ENCODE measurements at regions not wholly inside any gene's neighbourhood (a gene's known extent, or its start where the extent isn't known, plus 50 kb on each side); places are given as distances from the start of the nearest gene placed in this dataset.
"Not testable (repeated sequence)": the region's sequence is repeated elsewhere in the genome, so short reads cannot be mapped to it uniquely, and the experiment has no call there.

DNA sequence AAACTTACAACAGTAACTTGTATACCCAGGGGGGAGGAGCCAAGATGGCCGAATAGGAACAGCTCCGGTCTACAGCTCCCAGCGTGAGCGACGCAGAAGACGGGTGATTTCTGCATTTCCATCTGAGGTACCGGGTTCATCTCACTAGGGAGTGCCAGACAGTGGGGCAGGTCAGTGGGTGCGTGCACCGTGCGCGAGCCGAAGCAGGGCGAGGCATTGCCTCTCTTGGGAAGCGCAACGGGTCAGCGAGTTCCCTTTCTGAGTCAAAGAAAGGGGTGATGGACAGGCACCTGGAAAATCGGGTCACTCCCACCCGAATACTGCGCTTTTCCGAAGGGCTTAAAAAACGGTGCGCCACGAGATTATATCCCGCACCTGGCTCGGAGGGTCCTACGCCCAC, 278.8 kb downstream of the FAM47B start:
- H3K4me3 ChIP-seq (ENCODE audit: extremely low read depth, insufficient read depth, low read length, poor library complexity, severe bottlenecking), result not testable (repeated sequence)
- WGBS, 2 experiments (ENCODE audit: insufficient coverage in 2 of 2), result 90 to 97% methylated on average over 9 to 14 of the region's 26 CpGs

DNA sequence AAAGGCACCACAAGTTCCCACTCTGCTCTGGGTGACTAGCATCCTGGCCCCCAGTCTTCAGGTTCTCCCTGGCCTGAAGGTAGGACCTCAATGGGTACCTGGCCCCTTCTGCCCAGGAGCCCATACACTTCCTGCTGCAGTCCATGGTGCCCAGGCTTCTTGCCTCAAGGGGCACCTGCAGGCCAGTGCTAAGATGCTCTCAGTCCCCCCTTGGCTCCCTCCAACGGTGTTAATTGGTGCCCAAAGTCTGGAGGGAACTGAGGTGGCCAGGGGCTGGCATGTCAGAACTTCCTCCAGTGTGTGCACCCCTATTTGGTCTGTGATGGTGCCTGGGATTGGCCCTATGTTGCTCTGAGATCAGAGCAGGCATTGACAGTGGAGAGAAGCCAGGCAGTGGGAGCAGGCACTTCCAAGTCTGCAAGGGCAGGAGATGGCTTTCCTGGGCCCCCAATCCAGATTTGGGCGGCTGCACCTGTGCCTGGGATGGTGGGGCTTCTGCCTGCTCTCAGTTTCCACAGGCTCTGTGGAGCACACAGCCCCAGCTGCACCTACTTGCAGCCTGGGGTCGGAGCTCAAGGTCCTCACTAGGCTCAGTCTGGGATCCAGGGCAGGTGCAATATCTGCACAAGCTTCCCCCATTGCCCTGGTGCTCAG, 301.6 kb downstream of the FAM47B start:
- Histone ChIP-seq H3K4me1 (ENCODE audit: control insufficient read depth, insufficient read depth, low read length, poor library complexity, severe bottlenecking) (no peaks in the 10 kb centered on the region), H3K9me3 (ENCODE audit: control insufficient read depth, low read length) (no peaks in the 10 kb centered on the region), H3K27ac (ENCODE audit: low read depth, low read length, severe bottlenecking) (no peak overlapping the region), H3K36me3 (ENCODE audit: control insufficient read depth, insufficient read depth, low read length) (no peaks in the 10 kb centered on the region), H3K4me3 (ENCODE audit: extremely low read depth, insufficient read depth, low read length, poor library complexity, severe bottlenecking) (no peak overlapping the region)
- WGBS, 2 experiments (ENCODE audit: insufficient coverage in 2 of 2), result 80% methylated on average over 1 of the region's 3 CpGs; no CpG with 5 or more reads in 1 of the 2 experiments

More for the DNA sequence above, 278.8 kb downstream of the FAM47B start:
- H3K27ac ChIP-seq (ENCODE audit: low read depth, low read length, severe bottlenecking); H3K4me1 ChIP-seq (ENCODE audit: control insufficient read depth, insufficient read depth, low read length, poor library complexity, severe bottlenecking); H3K9me3 ChIP-seq (ENCODE audit: control insufficient read depth, low read length); H3K36me3 ChIP-seq (ENCODE audit: control insufficient read depth, insufficient read depth, low read length): not testable (repeated sequence)

DNA sequence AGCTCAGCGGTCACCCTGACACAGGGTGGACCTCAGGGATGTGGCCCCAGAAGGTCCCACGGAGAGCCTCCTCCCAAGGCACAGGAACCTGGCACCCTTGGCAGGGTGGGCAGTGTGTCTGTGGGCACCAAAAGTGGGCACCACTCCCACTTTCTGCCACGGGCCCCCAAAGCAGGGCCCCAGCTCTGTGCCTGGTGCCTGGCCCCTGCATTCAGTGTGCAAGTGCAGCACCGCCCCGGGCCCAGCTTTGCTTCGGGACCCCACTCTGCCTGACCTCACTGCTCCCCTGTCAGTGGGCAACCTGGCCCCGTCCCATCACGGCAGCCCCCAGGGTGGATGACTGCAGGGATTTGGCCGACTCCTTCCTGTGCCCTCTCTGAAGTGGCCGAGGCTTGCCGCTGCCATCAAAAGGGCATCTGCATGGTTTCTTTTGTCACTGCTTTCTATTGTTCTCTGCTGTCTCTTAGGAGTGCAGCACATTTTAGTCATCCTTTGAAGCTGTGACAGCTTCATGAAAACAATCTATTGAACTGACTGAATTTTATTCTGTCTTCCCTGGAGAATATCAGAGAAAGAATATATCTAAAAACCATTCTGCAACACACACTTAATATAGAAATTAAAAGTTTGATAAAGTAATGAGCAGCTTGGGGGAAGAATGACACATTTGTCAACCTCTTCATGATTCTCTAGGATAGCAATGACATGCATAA, 302.4 kb downstream of the FAM47B start:
- Histone ChIP-seq H3K36me3 (ENCODE audit: control insufficient read depth, insufficient read depth, low read length) (no peaks in the 10 kb centered on the region), H3K4me3 (ENCODE audit: extremely low read depth, insufficient read depth, low read length, poor library complexity, severe bottlenecking) (no peak overlapping the region), H3K9me3 (ENCODE audit: control insufficient read depth, low read length) (no peaks in the 10 kb centered on the region), H3K27ac (ENCODE audit: low read depth, low read length, severe bottlenecking) (no peak overlapping the region), H3K4me1 (ENCODE audit: control insufficient read depth, insufficient read depth, low read length, poor library complexity, severe bottlenecking) (no peaks in the 10 kb centered on the region)
- 81 to 100% methylated on average over 3 to 5 of the region's 11 CpGs for WGBS, 2 experiments (ENCODE audit: insufficient coverage in 2 of 2)

DNA sequence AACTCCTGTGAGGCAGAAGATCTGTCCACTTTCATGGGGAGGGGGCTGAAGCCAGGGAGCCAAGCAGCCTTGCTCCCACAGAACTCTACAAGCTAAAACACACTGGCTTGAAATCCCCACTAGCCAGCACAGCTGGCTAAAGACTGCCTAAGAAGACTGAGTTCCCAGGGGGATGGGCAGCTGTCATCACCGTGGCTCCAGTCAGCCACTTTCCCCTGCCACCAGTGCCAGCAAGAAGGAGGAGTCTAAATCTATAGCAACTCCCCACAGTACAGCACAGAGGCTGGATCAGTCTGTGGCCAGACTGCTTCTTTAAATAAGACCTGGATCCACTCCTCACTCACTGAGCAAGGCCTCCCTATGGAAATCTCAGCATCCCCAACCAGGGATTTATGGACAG, 308.6 kb downstream of the FAM47B start:
- 67% methylated on average over 1 of the region's 1 CpG; no CpG with 5 or more reads in 1 of the 2 experiments for WGBS, 2 experiments (ENCODE audit: insufficient coverage in 2 of 2)
- Histone ChIP-seq H3K27ac (ENCODE audit: low read depth, low read length, severe bottlenecking) (no peak overlapping the region), H3K4me3 (ENCODE audit: extremely low read depth, insufficient read depth, low read length, poor library complexity, severe bottlenecking) (no peak overlapping the region), H3K4me1 (ENCODE audit: control insufficient read depth, insufficient read depth, low read length, poor library complexity, severe bottlenecking) (no peaks in the 10 kb centered on the region), H3K9me3 (ENCODE audit: control insufficient read depth, low read length) (no peaks in the 10 kb centered on the region), H3K36me3 (ENCODE audit: control insufficient read depth, insufficient read depth, low read length) (no peaks in the 10 kb centered on the region)

DNA sequence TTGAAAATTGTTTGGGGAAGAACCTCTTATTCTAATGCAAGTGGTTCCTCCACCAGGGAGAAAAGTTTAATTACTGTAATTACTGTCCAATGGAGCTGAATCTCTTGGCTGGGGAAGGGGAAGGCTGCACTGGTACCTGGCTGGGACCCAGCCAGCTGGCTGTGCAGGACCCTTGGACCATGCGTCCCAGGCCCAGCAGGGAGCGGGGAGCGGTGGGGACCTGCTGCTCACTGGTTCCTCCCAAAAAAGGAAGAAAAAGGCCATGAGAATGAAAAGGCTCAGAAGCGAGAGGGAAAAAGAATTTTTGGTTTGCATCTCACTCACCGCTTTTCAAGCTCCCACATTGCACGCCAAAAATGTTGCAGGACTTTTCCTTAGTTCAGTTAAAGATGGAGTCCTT, 333.5 kb downstream of the FAM47B start:
- Histone ChIP-seq H3K4me3 (ENCODE audit: extremely low read depth, insufficient read depth, low read length, poor library complexity, severe bottlenecking) (no peak overlapping the region), H3K4me1 (ENCODE audit: control insufficient read depth, insufficient read depth, low read length, poor library complexity, severe bottlenecking) (no peaks in the 10 kb centered on the region), H3K36me3 (ENCODE audit: control insufficient read depth, insufficient read depth, low read length) (no peaks in the 10 kb centered on the region), H3K9me3 (ENCODE audit: control insufficient read depth, low read length) (no peaks in the 10 kb centered on the region), H3K27ac (ENCODE audit: low read depth, low read length, severe bottlenecking) (no peak overlapping the region)
- 76 to 100% methylated on average over 3 to 5 of the region's 6 CpGs for WGBS, 2 experiments (ENCODE audit: insufficient coverage in 2 of 2)

DNA sequence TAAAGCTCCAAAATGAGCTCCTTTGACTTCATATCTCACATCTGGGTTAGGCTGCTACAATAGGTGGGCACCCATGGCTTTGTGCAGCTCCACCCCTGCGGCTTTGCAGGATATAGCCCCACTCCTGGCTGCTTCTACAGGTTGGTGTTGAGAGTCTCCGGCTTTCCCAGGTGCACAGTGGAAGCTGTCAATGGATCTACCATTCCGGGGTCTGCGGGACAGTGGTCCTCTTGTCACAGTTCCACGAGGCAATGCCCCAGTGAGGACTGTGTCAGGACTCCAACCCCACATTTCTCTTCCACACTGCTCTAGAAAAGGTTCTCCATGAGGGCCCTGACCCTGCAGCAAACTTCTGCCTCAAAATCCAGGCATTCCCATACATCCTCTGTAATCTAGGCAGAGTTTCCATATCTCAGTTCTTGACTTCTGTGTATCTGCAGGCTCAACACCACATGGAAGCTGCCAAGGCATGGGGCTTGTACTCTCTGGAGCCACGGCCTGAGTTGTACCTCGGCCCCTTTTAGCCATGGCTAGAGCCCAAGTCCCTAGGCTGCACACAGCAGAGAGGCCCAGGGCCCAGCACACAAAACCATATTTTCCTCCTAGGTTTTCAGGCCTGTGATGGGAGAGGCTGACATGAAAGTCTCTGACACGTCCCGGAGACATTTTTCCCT, 342.8 kb downstream of the FAM47B start:
- Histone ChIP-seq H3K27ac (ENCODE audit: low read depth, low read length, severe bottlenecking) (no peak overlapping the region), H3K9me3 (ENCODE audit: control insufficient read depth, low read length) (no peaks in the 10 kb centered on the region), H3K36me3 (ENCODE audit: control insufficient read depth, insufficient read depth, low read length) (no peaks in the 10 kb centered on the region), H3K4me1 (ENCODE audit: control insufficient read depth, insufficient read depth, low read length, poor library complexity, severe bottlenecking) (no peaks in the 10 kb centered on the region), H3K4me3 (ENCODE audit: extremely low read depth, insufficient read depth, low read length, poor library complexity, severe bottlenecking) (no peak overlapping the region)
- WGBS, 2 experiments (ENCODE audit: insufficient coverage in 2 of 2), result 78 to 93% methylated on average over 5 to 6 of the region's 9 CpGs

DNA sequence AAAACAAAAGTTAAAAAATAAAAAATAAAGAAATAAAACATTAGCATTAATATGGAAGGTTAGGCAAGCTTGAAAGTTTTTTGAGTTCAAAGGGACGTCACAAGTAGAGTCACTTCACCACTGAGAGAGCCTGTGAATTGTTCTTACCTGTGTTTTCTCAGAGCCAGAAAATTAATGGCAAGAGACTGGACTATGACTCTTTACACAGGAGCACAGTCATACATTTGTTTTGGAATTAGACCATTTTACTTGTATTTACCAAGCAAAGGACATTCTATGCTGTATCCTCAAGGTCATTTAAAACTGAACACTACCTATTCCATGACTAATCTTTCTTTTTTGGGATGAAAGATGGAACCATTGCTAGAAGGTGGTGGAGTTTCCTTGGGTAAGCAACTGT, 346.1 kb downstream of the FAM47B start:
- WGBS, 2 experiments (ENCODE audit: insufficient coverage in 2 of 2), result 100% methylated on average over 1 of the region's 1 CpG; no CpG with 5 or more reads in 1 of the 2 experiments
- Histone ChIP-seq H3K4me1 (ENCODE audit: control insufficient read depth, insufficient read depth, low read length, poor library complexity, severe bottlenecking) (no peaks in the 10 kb centered on the region), H3K27ac (ENCODE audit: low read depth, low read length, severe bottlenecking) (no peak overlapping the region), H3K36me3 (ENCODE audit: control insufficient read depth, insufficient read depth, low read length) (no peaks in the 10 kb centered on the region), H3K4me3 (ENCODE audit: extremely low read depth, insufficient read depth, low read length, poor library complexity, severe bottlenecking) (no peak overlapping the region), H3K9me3 (ENCODE audit: control insufficient read depth, low read length) (no peaks in the 10 kb centered on the region)

DNA sequence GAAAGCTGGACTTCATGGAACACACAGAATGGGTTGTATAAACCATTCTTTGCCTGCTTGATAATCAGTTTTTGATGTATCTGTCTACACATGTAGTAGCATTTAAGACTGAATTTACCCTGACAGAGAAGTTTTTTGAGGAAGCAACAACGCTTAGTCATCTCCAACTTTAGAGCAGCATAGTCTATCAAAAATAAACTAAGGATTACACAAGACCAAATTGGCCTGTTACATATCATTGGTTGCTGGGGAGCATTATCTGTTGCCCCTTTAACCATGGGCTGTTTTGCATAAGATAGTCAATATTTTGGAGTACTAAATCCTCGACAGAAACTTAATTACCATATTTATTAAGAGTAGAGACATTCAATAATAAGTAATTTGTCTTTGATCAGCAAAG, 347.4 kb downstream of the FAM47B start:
- Histone ChIP-seq H3K9me3 (ENCODE audit: control insufficient read depth, low read length) (no peaks in the 10 kb centered on the region), H3K36me3 (ENCODE audit: control insufficient read depth, insufficient read depth, low read length) (no peaks in the 10 kb centered on the region), H3K4me3 (ENCODE audit: extremely low read depth, insufficient read depth, low read length, poor library complexity, severe bottlenecking) (no peak overlapping the region), H3K4me1 (ENCODE audit: control insufficient read depth, insufficient read depth, low read length, poor library complexity, severe bottlenecking) (no peaks in the 10 kb centered on the region), H3K27ac (ENCODE audit: low read depth, low read length, severe bottlenecking) (no peak overlapping the region)
- no CpG with 5 or more reads among the region's 2 CpGs for WGBS, 2 experiments (ENCODE audit: insufficient coverage in 2 of 2)

DNA sequence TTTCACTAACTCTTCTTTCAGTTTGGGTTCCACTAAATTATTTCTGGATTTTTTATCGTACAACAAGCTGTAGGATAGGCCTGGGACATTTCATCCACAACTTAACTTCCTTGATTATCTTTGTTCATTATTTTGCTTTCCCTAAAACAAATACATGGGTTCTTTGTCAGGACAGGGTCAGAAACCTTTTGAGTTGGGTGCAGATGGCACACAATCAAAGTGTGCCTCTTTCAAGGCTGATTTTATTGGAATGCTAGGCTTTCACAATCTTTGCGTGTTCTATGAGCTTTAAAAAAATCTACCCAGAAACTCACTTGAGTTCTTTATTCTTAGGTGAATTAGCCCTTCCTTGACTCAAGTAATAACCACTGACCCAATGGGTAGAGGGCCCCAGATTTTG, 348.4 kb downstream of the FAM47B start:
- H3K4me3 ChIP-seq (ENCODE audit: extremely low read depth, insufficient read depth, low read length, poor library complexity, severe bottlenecking), result no peak overlapping the region
- no peaks in the 10 kb centered on the region for H3K4me1 ChIP-seq (ENCODE audit: control insufficient read depth, insufficient read depth, low read length, poor library complexity, severe bottlenecking)
- no peak overlapping the region for H3K27ac ChIP-seq (ENCODE audit: low read depth, low read length, severe bottlenecking)
- no peaks in the 10 kb centered on the region for H3K36me3 ChIP-seq (ENCODE audit: control insufficient read depth, insufficient read depth, low read length)
- no peaks in the 10 kb centered on the region for H3K9me3 ChIP-seq (ENCODE audit: control insufficient read depth, low read length)
- WGBS, 2 experiments (ENCODE audit: insufficient coverage in 2 of 2), result 100% methylated on average over 1 of the region's 2 CpGs; no CpG with 5 or more reads in 1 of the 2 experiments

DNA sequence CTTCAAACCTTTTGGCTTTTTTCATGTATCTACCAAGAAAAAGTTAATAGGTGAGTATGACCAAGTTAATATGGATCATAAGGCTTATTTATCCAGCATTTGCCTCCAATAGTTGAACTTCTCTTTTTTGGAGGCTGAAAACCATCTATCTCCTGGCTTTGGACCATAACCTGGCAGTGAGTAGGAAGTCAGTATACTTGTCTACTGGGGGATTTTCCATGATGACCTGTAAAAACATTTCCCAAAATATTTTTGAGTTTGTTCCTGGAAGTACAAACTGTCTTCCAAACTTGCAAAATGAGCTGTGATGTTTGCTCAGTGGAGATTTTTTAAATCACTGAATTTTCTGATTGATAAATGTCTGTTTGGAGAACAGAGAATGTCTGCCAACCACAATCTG, 349.9 kb downstream of the FAM47B start:
- H3K27ac ChIP-seq (ENCODE audit: low read depth, low read length, severe bottlenecking), result no peak overlapping the region
- no peaks in the 10 kb centered on the region for H3K36me3 ChIP-seq (ENCODE audit: control insufficient read depth, insufficient read depth, low read length)
- no peak overlapping the region for H3K4me3 ChIP-seq (ENCODE audit: extremely low read depth, insufficient read depth, low read length, poor library complexity, severe bottlenecking)
- H3K4me1 ChIP-seq (ENCODE audit: control insufficient read depth, insufficient read depth, low read length, poor library complexity, severe bottlenecking), result no peaks in the 10 kb centered on the region
- H3K9me3 ChIP-seq (ENCODE audit: control insufficient read depth, low read length), result no peaks in the 10 kb centered on the region

DNA sequence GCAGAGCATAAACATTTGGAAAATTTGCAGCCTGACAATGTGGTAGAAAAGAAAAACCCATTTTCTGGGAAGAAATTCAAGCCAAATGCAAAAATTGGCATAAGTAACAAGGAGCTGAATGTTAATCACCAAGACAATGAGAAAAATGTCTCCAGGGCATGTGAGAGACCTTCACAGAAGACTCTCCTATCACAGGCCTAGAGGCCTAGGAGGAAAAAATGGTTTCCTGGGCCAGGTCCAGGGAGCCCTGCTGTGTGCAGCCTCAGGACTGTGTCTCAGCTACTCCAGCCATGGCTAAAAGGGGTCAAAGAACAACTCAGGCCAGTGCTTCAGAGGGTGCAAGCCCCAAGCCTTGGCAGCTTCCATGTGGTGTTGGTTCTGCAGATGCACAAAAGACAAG, 362.4 kb downstream of the FAM47B start:
- H3K4me1 ChIP-seq (ENCODE audit: control insufficient read depth, insufficient read depth, low read length, poor library complexity, severe bottlenecking); H3K4me3 ChIP-seq (ENCODE audit: extremely low read depth, insufficient read depth, low read length, poor library complexity, severe bottlenecking); H3K27ac ChIP-seq (ENCODE audit: low read depth, low read length, severe bottlenecking); H3K36me3 ChIP-seq (ENCODE audit: control insufficient read depth, insufficient read depth, low read length); H3K9me3 ChIP-seq (ENCODE audit: control insufficient read depth, low read length): not testable (repeated sequence)
